Naive thymus-derived CD4-positive, alpha-beta T cell (primary cell): ENCODE measurements at regions not wholly inside any gene's neighbourhood (a gene's known extent, or its start where the extent isn't known, plus 50 kb on each side); places are given as distances from the start of the nearest gene placed in this dataset.

Experiments
- ATAC-seq: fragments of 150-1000 bp; cut with Tn5 transposase; 2 replicates; pipeline ENCODE4 v1.10.0; 2021; ENCODE audit warnings: mild to moderate bottlenecking, moderate library complexity
- CTCF ChIA-PET: fragments of 350-600 bp; sonication (Branson Sonifier 250); formaldehyde crosslinking; loops from one replicate; lab custom pipeline; 2021; ENCODE audit warnings: antibody characterized with exemption; lab: Charles Lee
- POLR2A ChIA-PET: fragments of 350-600 bp; sonication (Branson Sonifier 250); formaldehyde crosslinking; loops from one replicate; lab custom pipeline; 2021; ENCODE audit warnings: antibody characterized with exemption, inconsistent platforms; lab: Charles Lee
- DNase-seq, 9 donors: peaks; one replicate each; pipeline versions ENCODE4 v3.0.0 to v3.0.0-alpha.2; 2020 to 2022; ENCODE audit warnings: mixed read lengths in 1 of 9
- H3K27ac ChIP-seq: one replicate; pipeline ENCODE4 v1.7.0; 2013; ENCODE audit warnings: mild to moderate bottlenecking, low read depth, low read length, moderate library complexity
- H3K27me3 ChIP-seq, 2 donors: one replicate each; pipeline ENCODE4 v1.7.0; 2013; ENCODE audit warnings: low read length in 2 of 2, mild to moderate bottlenecking in 2 of 2, moderate library complexity in 2 of 2; ENCODE audit not compliant: control insufficient read depth in 2 of 2, insufficient read depth in 2 of 2
- H3K36me3 ChIP-seq, 3 experiments: 1 replicate in 2 of 3; 2 replicates in 1 of 3; pipeline ENCODE4 v1.7.0; 2013; ENCODE audit warnings: low read length in 3 of 3, mild to moderate bottlenecking in 3 of 3, moderate library complexity in 1 of 3; ENCODE audit not compliant: insufficient read depth in 3 of 3, control insufficient read depth in 2 of 3
- H3K4me1 ChIP-seq, 2 donors: one replicate each; pipeline ENCODE4 v1.7.0; 2013; ENCODE audit warnings: low read length in 2 of 2, mild to moderate bottlenecking in 2 of 2, moderate library complexity in 1 of 2; ENCODE audit not compliant: control insufficient read depth in 2 of 2, insufficient read depth in 2 of 2
- H3K4me3 ChIP-seq: 2 replicates; pipeline ENCODE4 v1.7.0; 2013; ENCODE audit warnings: mild to moderate bottlenecking, low read length
- H3K9me3 ChIP-seq, 3 experiments: 1 replicate in 2 of 3; 2 replicates in 1 of 3; pipeline ENCODE4 v1.7.0; 2013; ENCODE audit warnings: low read length in 3 of 3; ENCODE audit not compliant: control insufficient read depth in 2 of 3
- H3K27ac Mint-ChIP-seq, 9 donors: one replicate each; pipeline ENCODE4 v1.8.0; 2020 to 2022; ENCODE audit warnings: mixed read lengths in 9 of 9, mild to moderate bottlenecking in 8 of 9, moderate library complexity in 5 of 9, inconsistent platforms in 2 of 9
- H3K27me3 Mint-ChIP-seq, 5 donors: one replicate each; pipeline ENCODE4 v1.8.0; 2021 to 2022; ENCODE audit warnings: mixed read lengths in 5 of 5, mild to moderate bottlenecking in 1 of 5
- H3K36me3 Mint-ChIP-seq, 5 donors: one replicate each; pipeline ENCODE4 v1.8.0; 2020 to 2022; ENCODE audit warnings: mixed read lengths in 5 of 5, mild to moderate bottlenecking in 3 of 5, inconsistent platforms in 1 of 5
- H3K4me1 Mint-ChIP-seq, 7 donors: one replicate each; pipeline ENCODE4 v1.8.0; 2020 to 2022; ENCODE audit warnings: mixed read lengths in 7 of 7, mild to moderate bottlenecking in 3 of 7, inconsistent platforms in 1 of 7
- H3K4me3 Mint-ChIP-seq, 10 donors: one replicate each; pipeline ENCODE4 v1.8.0; 2020 to 2022; ENCODE audit warnings: mild to moderate bottlenecking in 10 of 10, mixed read lengths in 10 of 10, moderate library complexity in 6 of 10, inconsistent platforms in 2 of 10
- H3K9me3 Mint-ChIP-seq, 11 donors: one replicate each; pipeline ENCODE4 v1.8.0; 2020 to 2022; ENCODE audit warnings: mixed read lengths in 11 of 11, mild to moderate bottlenecking in 4 of 11, inconsistent platforms in 1 of 11, moderate library complexity in 1 of 11
- intact Hi-C, 2 donors: fragments of 100-400 bp; cut with micrococcal nuclease; formaldehyde crosslinking; loops; one replicate each; pipeline ENCODE4 v1.15.1; 2023

DNA sequence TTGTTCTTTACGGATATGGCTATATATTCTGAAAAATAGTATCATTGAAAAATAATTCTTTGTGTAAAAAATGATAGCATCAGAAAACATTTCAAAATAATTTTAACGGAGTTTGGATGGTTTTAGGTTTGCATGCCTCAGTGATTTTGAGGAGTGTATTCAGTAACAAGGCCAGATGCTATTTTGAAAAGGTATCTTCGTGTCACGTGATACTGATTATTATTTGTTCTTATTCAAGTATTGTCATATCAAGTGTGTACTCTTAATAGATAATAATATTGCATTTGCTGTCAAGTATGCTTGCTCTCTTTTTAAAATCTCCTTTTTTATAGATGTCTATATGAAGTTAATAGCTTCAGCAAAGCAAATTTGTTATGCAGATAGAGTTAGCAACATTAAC is 313.1 kb upstream of the PTPRD start:
- H3K9me3 ChIP-seq: no peaks in the 10 kb centered on the region
- Mint-ChIP-seq H3K4me1 (no peaks in the 10 kb centered on the region), H3K4me3 (no peak overlapping the region), H3K9me3 (peaks cover 1 to 36% (median 16%) of the 10 kb centered on the region in 11 donors), H3K27ac (no peak overlapping the region), H3K36me3 (peaks cover 0 to 5% (median 0%) of the 10 kb centered on the region in 5 donors), H3K27me3 (no peaks in the 10 kb centered on the region)
- no peak for DNase-seq
- intact Hi-C loops: no loop called here
- ChIA-PET POLR2A (no interaction called here), CTCF (no interaction called here)
- no peaks in the 10 kb centered on the region for H3K36me3 ChIP-seq
- ATAC-seq: no peak
- no peak overlapping the region for H3K27ac ChIP-seq
- H3K27me3 ChIP-seq: no peaks in the 10 kb centered on the region
- H3K4me1 ChIP-seq: no peaks in the 10 kb centered on the region
- no peak overlapping the region for H3K4me3 ChIP-seq

GRCh38 chr9:10928372-10928771 is 315.6 kb upstream of the PTPRD start:
- Mint-ChIP-seq H3K4me1 (no peaks in the 10 kb centered on the region), H3K27ac (no peak overlapping the region), H3K36me3 (no peaks in the 10 kb centered on the region), H3K4me3 (no peak overlapping the region), H3K9me3 (peaks cover 1 to 30% (median 9%) of the 10 kb centered on the region in 11 donors), H3K27me3 (no peaks in the 10 kb centered on the region)
- intact Hi-C loops: no loop called here
- no peaks in the 10 kb centered on the region for H3K4me1 ChIP-seq
- ChIA-PET POLR2A (no interaction called here), CTCF (no interaction called here)
- no peak overlapping the region for H3K4me3 ChIP-seq
- DNase-seq (no peak), ATAC-seq (no peak)
- no peaks in the 10 kb centered on the region for H3K36me3 ChIP-seq
- H3K27me3 ChIP-seq: no peaks in the 10 kb centered on the region
- no peak overlapping the region for H3K27ac ChIP-seq
- H3K9me3 ChIP-seq: no peaks in the 10 kb centered on the region

- ChIA-PET POLR2A (no interaction called here), CTCF (no interaction called here)
- no peak overlapping the region for H3K27ac Mint-ChIP-seq
Observed at GRCh38 chr9:10930081-10930480, 317.3 kb upstream of the PTPRD start.

DNA sequence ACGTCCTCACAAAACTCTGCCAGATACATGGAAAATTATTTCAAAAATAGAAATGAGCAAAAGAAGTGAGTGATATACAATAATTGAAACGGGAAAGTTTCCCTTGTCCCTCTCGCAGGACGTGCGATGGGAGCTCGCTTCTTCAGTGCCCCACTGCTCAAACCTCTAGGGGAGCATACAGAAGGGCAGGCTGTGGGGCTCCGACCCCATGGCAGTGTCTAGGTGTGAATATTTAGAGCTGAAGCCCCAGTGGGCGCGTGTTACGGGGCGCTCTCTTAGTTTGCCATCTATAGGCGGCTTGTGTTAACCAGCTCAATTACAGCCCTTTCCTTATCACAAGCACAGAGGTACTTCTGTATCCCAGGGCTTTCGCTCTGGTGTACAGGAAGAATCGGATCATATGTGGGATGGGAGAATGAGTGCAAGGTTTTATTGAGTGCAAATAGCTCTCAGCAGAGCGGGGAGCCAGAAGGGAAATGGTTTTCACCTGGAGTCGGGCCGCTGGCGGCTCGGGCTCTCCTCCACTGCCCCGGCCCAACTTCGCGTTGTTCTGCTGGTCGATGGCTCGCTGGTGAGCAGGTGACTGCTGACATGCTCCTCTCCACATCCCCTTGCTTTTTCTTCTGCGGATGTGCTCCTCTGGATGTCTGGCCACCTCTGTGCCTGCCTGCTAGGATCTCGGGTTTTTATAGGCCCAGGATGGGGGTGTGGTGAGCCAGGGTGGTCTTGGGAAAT is 334.0 kb upstream of the PTPRD start:
- Histone ChIP-seq H3K4me1 (no peaks in the 10 kb centered on the region), H3K9me3 (peaks cover 0 to 4% (median 0%) of the 10 kb centered on the region in 3 experiments), H3K36me3 (no peaks in the 10 kb centered on the region), H3K27ac (no peak overlapping the region), H3K4me3 (no peak overlapping the region), H3K27me3 (no peaks in the 10 kb centered on the region)
- Mint-ChIP-seq H3K4me3 (no peak overlapping the region), H3K36me3 (no peaks in the 10 kb centered on the region), H3K27me3 (no peaks in the 10 kb centered on the region), H3K27ac (no peak overlapping the region), H3K9me3 (peaks cover 0 to 18% (median 10%) of the 10 kb centered on the region in 11 donors), H3K4me1 (no peaks in the 10 kb centered on the region)
- ChIA-PET POLR2A (no interaction called here), CTCF (no interaction called here)
- DNase-seq (no peak), ATAC-seq (no peak)
- intact Hi-C loops: no loop called here

More at GRCh38 chr9:10930081-10930480, 317.3 kb upstream of the PTPRD start:
- H3K4me1 Mint-ChIP-seq: no peaks in the 10 kb centered on the region
- ATAC-seq (no peak), DNase-seq (no peak)
- peaks cover 0 to 4% (median 0%) of the 10 kb centered on the region in 5 donors for H3K36me3 Mint-ChIP-seq
- H3K27me3 Mint-ChIP-seq: no peaks in the 10 kb centered on the region
- no peak overlapping the region for H3K4me3 Mint-ChIP-seq
- Histone ChIP-seq H3K27ac (no peak overlapping the region), H3K4me1 (no peaks in the 10 kb centered on the region), H3K27me3 (no peaks in the 10 kb centered on the region), H3K36me3 (no peaks in the 10 kb centered on the region), H3K9me3 (no peaks in the 10 kb centered on the region), H3K4me3 (no peak overlapping the region)
- intact Hi-C loops: loop anchor here in 1 of 2 donors (10.0 kb wide), 1 partner anchor 55 kb away; no protein-coding TSS in a partner anchor
- peaks cover 2 to 18% (median 7%) of the 10 kb centered on the region in 11 donors for H3K9me3 Mint-ChIP-seq

DNA sequence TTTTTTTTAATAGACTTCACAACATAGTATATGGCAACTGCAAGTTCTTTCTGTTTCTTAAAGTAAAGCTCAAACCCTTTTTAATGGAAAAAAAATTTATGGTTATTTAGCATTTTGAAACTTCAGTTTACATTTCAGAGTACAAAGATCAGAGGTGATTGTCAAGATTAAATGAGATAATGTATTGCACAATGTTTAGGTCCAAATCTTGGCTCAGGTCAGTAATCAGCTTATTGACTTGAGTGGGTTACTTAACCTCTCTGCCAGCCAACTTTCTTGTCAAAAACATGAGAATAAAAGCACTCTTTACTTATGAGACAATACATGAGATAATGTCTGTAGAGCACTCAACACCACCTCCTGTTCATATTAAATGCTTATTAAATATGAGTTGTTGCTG is 345.1 kb upstream of the PTPRD start:
- Mint-ChIP-seq H3K27me3 (no peaks in the 10 kb centered on the region), H3K4me1 (no peaks in the 10 kb centered on the region), H3K36me3 (no peaks in the 10 kb centered on the region), H3K4me3 (no peak overlapping the region), H3K27ac (no peak overlapping the region), H3K9me3 (peaks cover 5 to 22% (median 11%) of the 10 kb centered on the region in 11 donors)
- POLR2A ChIA-PET: no interaction called here
- H3K9me3 ChIP-seq: peaks cover 0 to 4% (median 0%) of the 10 kb centered on the region in 3 experiments
- DNase-seq (no peak), ATAC-seq (no peak)
- intact Hi-C loops: no loop called here
- no peaks in the 10 kb centered on the region for H3K4me1 ChIP-seq
- no peak overlapping the region for H3K27ac ChIP-seq
- no peaks in the 10 kb centered on the region for H3K36me3 ChIP-seq
- H3K4me3 ChIP-seq: no peak overlapping the region
- no peaks in the 10 kb centered on the region for H3K27me3 ChIP-seq
- CTCF ChIA-PET: no interaction called here

DNA sequence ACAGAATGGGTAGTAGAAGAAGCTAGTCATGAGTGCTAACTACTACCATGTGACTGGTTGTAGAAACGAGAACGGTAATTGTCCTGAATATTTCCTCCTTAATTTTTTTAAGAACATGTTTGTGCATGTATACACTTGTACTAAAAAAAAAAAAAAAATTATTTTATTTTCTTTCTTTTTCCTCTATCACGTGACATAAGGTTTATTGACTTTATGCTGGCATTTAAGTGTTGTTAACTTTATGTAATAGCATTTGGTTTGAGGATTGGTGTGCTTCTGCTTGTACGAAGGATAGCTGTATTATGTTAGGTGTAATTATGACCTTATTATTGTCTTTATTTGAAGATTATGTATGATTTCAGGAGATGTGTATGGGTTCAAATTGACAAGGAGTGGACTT is 349.1 kb upstream of the PTPRD start:
- Histone ChIP-seq H3K4me1 (no peaks in the 10 kb centered on the region), H3K9me3 (peaks cover 0 to 4% (median 0%) of the 10 kb centered on the region in 3 experiments), H3K36me3 (no peaks in the 10 kb centered on the region), H3K27me3 (no peaks in the 10 kb centered on the region), H3K4me3 (no peak overlapping the region), H3K27ac (no peak overlapping the region)
- H3K27me3 Mint-ChIP-seq: no peaks in the 10 kb centered on the region
- H3K4me1 Mint-ChIP-seq: no peaks in the 10 kb centered on the region
- ATAC-seq: no peak
- H3K4me3 Mint-ChIP-seq: no peak overlapping the region
- no peak overlapping the region for H3K27ac Mint-ChIP-seq
- POLR2A ChIA-PET: no interaction called here
- CTCF ChIA-PET: no interaction called here
- H3K36me3 Mint-ChIP-seq: no peaks in the 10 kb centered on the region
- intact Hi-C loops: no loop called here
- H3K9me3 Mint-ChIP-seq: peaks cover 5 to 29% (median 21%) of the 10 kb centered on the region in 11 donors
- DNase-seq: no peak

DNA sequence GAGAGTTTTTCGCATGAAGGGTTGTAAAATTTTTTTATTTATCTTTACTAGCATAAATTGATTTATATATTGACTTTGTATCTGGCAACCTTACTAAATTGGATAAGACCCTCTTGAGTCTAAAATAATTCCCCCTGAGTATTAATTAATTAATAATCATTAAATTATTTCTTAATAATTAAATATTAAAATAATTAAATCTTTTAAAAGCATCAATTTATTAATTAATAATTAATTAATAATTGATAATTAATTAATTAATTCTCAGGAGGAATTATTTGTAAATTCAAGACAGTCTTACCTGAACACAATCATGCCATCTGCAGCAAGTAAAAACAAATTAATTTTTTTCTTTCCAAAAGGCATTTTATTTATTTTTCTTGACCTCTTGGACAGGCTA is 370.4 kb upstream of the PTPRD start:
- Histone ChIP-seq H3K27me3 (no peaks in the 10 kb centered on the region), H3K4me1 (no peaks in the 10 kb centered on the region), H3K36me3 (no peaks in the 10 kb centered on the region), H3K27ac (no peak overlapping the region), H3K4me3 (no peak overlapping the region), H3K9me3 (peaks cover 0 to 7% (median 0%) of the 10 kb centered on the region in 3 experiments)
- intact Hi-C loops: no loop called here
- CTCF ChIA-PET: no interaction called here
- Mint-ChIP-seq H3K9me3 (peaks cover 1 to 33% (median 15%) of the 10 kb centered on the region in 11 donors), H3K4me1 (no peaks in the 10 kb centered on the region), H3K4me3 (no peak overlapping the region), H3K27ac (no peak overlapping the region), H3K36me3 (no peaks in the 10 kb centered on the region), H3K27me3 (no peaks in the 10 kb centered on the region)
- DNase-seq (no peak), ATAC-seq (no peak)
- POLR2A ChIA-PET: no interaction called here
